ENCODE measurements at regions not wholly inside any gene's neighbourhood (a gene's known extent, or its start where the extent isn't known, plus 50 kb on each side); places are given as distances from the start of the nearest gene placed in this dataset.

GRCh38 chr14:95818581-95818980, 58.1 kb upstream of the TUNAR start:
- TF ChIP-seq SIN3A (IDR thresholded peaks at IDR 0.05; ENCODE audit: borderline replicate concordance, insufficient read depth, low read length) (no peak), POLR2AphosphoS5 (IDR thresholded peaks at IDR 0.05; ENCODE audit: low read depth, low read length) (no peak), TAF1 (IDR thresholded peaks at IDR 0.05; ENCODE audit: borderline replicate concordance, insufficient read depth, low read length) (no peak), FOXP2 (optimal IDR thresholded peaks at IDR 0.05; ENCODE audit: borderline replicate concordance, extremely low read depth, extremely low read length, insufficient read depth) (no peak)
- TF ChIP-seq, protein P1, sequence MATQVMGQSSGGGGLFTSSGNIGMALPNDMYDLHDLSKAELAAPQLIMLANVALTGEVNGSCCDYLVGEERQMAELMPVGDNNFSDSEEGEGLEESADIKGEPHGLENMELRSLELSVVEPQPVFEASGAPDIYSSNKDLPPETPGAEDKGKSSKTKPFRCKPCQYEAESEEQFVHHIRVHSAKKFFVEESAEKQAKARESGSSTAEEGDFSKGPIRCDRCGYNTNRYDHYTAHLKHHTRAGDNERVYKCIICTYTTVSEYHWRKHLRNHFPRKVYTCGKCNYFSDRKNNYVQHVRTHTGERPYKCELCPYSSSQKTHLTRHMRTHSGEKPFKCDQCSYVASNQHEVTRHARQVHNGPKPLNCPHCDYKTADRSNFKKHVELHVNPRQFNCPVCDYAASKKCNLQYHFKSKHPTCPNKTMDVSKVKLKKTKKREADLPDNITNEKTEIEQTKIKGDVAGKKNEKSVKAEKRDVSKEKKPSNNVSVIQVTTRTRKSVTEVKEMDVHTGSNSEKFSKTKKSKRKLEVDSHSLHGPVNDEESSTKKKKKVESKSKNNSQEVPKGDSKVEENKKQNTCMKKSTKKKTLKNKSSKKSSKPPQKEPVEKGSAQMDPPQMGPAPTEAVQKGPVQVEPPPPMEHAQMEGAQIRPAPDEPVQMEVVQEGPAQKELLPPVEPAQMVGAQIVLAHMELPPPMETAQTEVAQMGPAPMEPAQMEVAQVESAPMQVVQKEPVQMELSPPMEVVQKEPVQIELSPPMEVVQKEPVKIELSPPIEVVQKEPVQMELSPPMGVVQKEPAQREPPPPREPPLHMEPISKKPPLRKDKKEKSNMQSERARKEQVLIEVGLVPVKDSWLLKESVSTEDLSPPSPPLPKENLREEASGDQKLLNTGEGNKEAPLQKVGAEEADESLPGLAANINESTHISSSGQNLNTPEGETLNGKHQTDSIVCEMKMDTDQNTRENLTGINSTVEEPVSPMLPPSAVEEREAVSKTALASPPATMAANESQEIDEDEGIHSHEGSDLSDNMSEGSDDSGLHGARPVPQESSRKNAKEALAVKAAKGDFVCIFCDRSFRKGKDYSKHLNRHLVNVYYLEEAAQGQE (IDR thresholded peaks at IDR 0.05; ENCODE audit: insufficient read depth in 1 of 2, low read depth in 2 of 2, low read length in 2 of 2), result no peak

- TF ChIP-seq SIN3A (IDR thresholded peaks at IDR 0.05; ENCODE audit: borderline replicate concordance, insufficient read depth, low read length), result no peak
- TF ChIP-seq TAF1 (IDR thresholded peaks at IDR 0.05; ENCODE audit: borderline replicate concordance, insufficient read depth, low read length), result no peak
- TF ChIP-seq, protein P1 (IDR thresholded peaks at IDR 0.05; ENCODE audit: insufficient read depth in 1 of 2, low read depth in 2 of 2, low read length in 2 of 2), result no peak
- TF ChIP-seq POLR2AphosphoS5 (IDR thresholded peaks at IDR 0.05; ENCODE audit: low read depth, low read length), result no peak
- TF ChIP-seq FOXP2 (optimal IDR thresholded peaks at IDR 0.05; ENCODE audit: borderline replicate concordance, extremely low read depth, extremely low read length, insufficient read depth), result no peak
Observed at GRCh38 chr14:95817271-95817670, 59.4 kb upstream of the TUNAR start.

DNA sequence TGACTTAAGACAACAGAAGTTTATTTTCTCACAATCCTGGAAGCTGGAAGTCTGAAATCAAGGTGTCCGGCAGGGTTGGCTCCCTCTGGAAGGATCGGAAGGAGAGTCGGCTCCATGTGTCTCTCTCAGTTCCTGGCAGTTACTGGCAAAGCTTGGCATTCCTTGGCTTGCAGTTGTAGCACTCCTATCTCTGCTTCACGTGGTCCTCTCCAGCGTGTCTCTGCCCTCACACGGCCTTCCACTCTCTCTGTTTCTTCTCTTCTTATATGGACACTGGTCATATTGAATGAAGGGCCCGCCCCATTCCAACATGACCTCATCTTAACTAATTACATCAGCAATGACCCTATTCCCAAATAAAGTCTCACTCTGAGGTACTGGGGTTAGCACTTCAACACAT, 60.1 kb upstream of the TUNAR start:
- TF ChIP-seq, protein P1 (IDR thresholded peaks at IDR 0.05; ENCODE audit: insufficient read depth in 1 of 2, low read depth in 2 of 2, low read length in 2 of 2), result no peak
- TF ChIP-seq SIN3A (IDR thresholded peaks at IDR 0.05; ENCODE audit: borderline replicate concordance, insufficient read depth, low read length) (no peak), TAF1 (IDR thresholded peaks at IDR 0.05; ENCODE audit: borderline replicate concordance, insufficient read depth, low read length) (no peak), FOXP2 (optimal IDR thresholded peaks at IDR 0.05; ENCODE audit: borderline replicate concordance, extremely low read depth, extremely low read length, insufficient read depth) (no peak), POLR2AphosphoS5 (IDR thresholded peaks at IDR 0.05; ENCODE audit: low read depth, low read length) (no peak)

DNA sequence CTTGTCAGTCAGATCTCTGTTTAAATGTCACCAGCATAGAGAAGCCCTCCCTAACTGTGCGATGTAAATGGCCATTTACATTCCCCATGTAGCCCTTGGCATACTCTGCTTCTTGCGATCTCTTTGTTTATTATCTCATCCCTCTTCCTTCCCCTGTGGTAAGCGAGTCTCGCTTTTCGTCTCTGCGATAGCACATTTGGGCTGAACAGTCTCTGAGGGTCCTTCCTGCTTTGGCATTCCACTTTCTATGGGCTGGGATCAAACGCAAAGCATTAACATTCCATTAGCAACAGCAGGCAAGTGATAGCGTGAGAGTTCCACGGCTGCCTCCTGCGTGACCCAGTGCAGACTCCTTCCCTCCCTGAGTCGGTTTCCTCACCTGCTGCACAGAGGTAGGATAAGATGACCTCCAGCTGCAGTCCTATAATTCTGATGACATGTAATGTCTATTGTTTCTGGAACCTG, 61.4 kb upstream of the TUNAR start:
- TF ChIP-seq TAF1 (IDR thresholded peaks at IDR 0.05; ENCODE audit: borderline replicate concordance, insufficient read depth, low read length), result no peak
- TF ChIP-seq, protein P1 (IDR thresholded peaks at IDR 0.05; ENCODE audit: insufficient read depth in 1 of 2, low read depth in 2 of 2, low read length in 2 of 2), result no peak
